NCI-H2107 treated with DMSO at 0.1 percent for 48 hours (cell line): ENCODE measurements at regions not wholly inside any gene's neighbourhood (a gene's known extent, or its start where the extent isn't known, plus 50 kb on each side); places are given as distances from the start of the nearest gene placed in this dataset.
A peak's percentile ranks its signal among the peaks of the same experiment; 100 is the strongest.

Experiments used
- DNase-seq: peaks from one replicate; lab custom pipeline; 2025; ENCODE audit not compliant: unreplicated experiment; lab: John Stamatoyannopoulos, UW

GRCh38 chr1:212224102-212224501 lies 61.1 kb upstream of the PPP2R5A start:
- DNase-seq: no peak

- DNase-seq: no peak
Measured at GRCh38 chr1:212225416-212225815, 59.8 kb upstream of the PPP2R5A start.

GRCh38 chr1:212225871-212226302 lies 59.3 kb upstream of the PPP2R5A start:
- no peak for DNase-seq

- DNase-seq: no peak
Measured at GRCh38 chr1:212226467-212226866, 58.7 kb upstream of the PPP2R5A start.

GRCh38 chr1:212228076-212228475 lies 57.1 kb upstream of the PPP2R5A start:
- DNase-seq: no peak

- no peak for DNase-seq
Measured at GRCh38 chr1:212228591-212229119, 56.6 kb upstream of the PPP2R5A start.

- DNase-seq: no peak
Measured at GRCh38 chr1:212229654-212230053, 55.6 kb upstream of the PPP2R5A start.

GRCh38 chr1:212230329-212230728 lies 54.9 kb upstream of the PPP2R5A start:
- no peak for DNase-seq

- DNase-seq: no peak
Measured at GRCh38 chr1:212231372-212231771, 53.8 kb upstream of the PPP2R5A start.

- DNase-seq: no peak
Measured at GRCh38 chr1:212232090-212232489, 53.1 kb upstream of the PPP2R5A start.

GRCh38 chr1:212233321-212233720 lies 51.9 kb upstream of the PPP2R5A start:
- DNase-seq: no peak

- DNase-seq: peak; percentile 63
Measured at GRCh38 chr1:212234431-212235395, 50.5 kb upstream of the PPP2R5A start.
